MM.1S (cell line): ENCODE measurements at regions not wholly inside any gene's neighbourhood (a gene's known extent, or its start where the extent isn't known, plus 50 kb on each side); places are given as distances from the start of the nearest gene placed in this dataset.

Experiments used
- DNase-seq: peaks from one replicate; pipeline ENCODE4 v3.0.0-alpha.2; 2015
- H2AFZ ChIP-seq: fragments of 300-600 bp; sonication (generic); 2 replicates; pipeline ENCODE4 v1.6.0; 2016; ENCODE audit warnings: antibody characterized with exemption, low read length
- H3F3A ChIP-seq: fragments of 300-600 bp; sonication (generic); 2 replicates; pipeline ENCODE4 v1.6.1; 2016; ENCODE audit warnings: mild to moderate bottlenecking, antibody characterized with exemption, low read length, moderate library complexity, mixed read lengths; ENCODE audit not compliant: insufficient read depth
- H3K27ac ChIP-seq: fragments of 300-600 bp; sonication (generic); 2 replicates; pipeline ENCODE4 v1.5.1; 2016; ENCODE audit warnings: mild to moderate bottlenecking, low read length
- H3K27me3 ChIP-seq: fragments of 300-600 bp; sonication (generic); replicated peaks from 2 replicates; pipeline ENCODE4 v1.6.0; 2016; ENCODE audit warnings: low read length; ENCODE audit not compliant: insufficient read depth
- H3K36me3 ChIP-seq: fragments of 300-600 bp; sonication (generic); replicated peaks from 2 replicates; pipeline ENCODE4 v1.6.1; 2016; ENCODE audit warnings: mild to moderate bottlenecking, low read length, mixed read lengths; ENCODE audit not compliant: insufficient read depth
- H3K4me1 ChIP-seq: fragments of 300-600 bp; sonication (generic); 2 replicates; pipeline ENCODE4 v1.6.1; 2016; ENCODE audit warnings: low read length, mixed read lengths
- H3K4me2 ChIP-seq: fragments of 300-600 bp; sonication (generic); 2 replicates; pipeline ENCODE4 v1.6.0; 2016; ENCODE audit warnings: low read depth, low read length
- H3K4me3 ChIP-seq: fragments of 300-600 bp; sonication (generic); 2 replicates; pipeline ENCODE4 v1.5.1; 2016; ENCODE audit warnings: low read length, mixed read lengths
- H3K79me2 ChIP-seq: fragments of 300-600 bp; sonication (generic); 2 replicates; pipeline ENCODE4 v1.6.1; 2016; ENCODE audit warnings: mixed run types, low read length, mixed read lengths
- H3K9ac ChIP-seq: fragments of 300-600 bp; sonication (generic); 2 replicates; pipeline ENCODE4 v1.6.1; 2016; ENCODE audit warnings: low read length, mixed read lengths
- H3K9me2 ChIP-seq: fragments of 300-600 bp; sonication (generic); replicated peaks from 2 replicates; pipeline ENCODE4 v1.6.1; 2016; ENCODE audit warnings: mild to moderate bottlenecking, low read length, mixed read lengths; ENCODE audit not compliant: insufficient read depth
- H3K9me3 ChIP-seq: fragments of 300-600 bp; sonication (generic); replicated peaks from 2 replicates; pipeline ENCODE4 v1.6.1; 2016; ENCODE audit warnings: mild to moderate bottlenecking, low read length, mixed read lengths; ENCODE audit not compliant: insufficient read depth
- H4K20me1 ChIP-seq: fragments of 300-600 bp; sonication (generic); 2 replicates; pipeline ENCODE4 v1.6.1; 2016; ENCODE audit warnings: mild to moderate bottlenecking, low read length, moderate library complexity, mixed read lengths; ENCODE audit not compliant: insufficient read depth
- EZH2 ChIP-seq: fragments of 300-600 bp; sonication (generic); optimal IDR thresholded peaks from 2 replicates; pipeline ENCODE3; 2017; ENCODE audit warnings: low read depth, mild to moderate bottlenecking, antibody characterized with exemption, low read length, mixed read lengths
- EZH2phosphoT487 ChIP-seq: fragments of 300-600 bp; sonication (generic); IDR thresholded peaks from 2 replicates; pipeline ENCODE4 v1.6.1; 2018; ENCODE audit warnings: antibody characterized with exemption, low read length
- TF ChIP-seq, protein P1 (sequence below): fragments of 300-600 bp; sonication (generic); IDR thresholded peaks from 2 replicates; pipeline ENCODE4 v1.5.1; 2016; ENCODE audit warnings: antibody characterized with exemption, low read length, mixed read lengths

DNA sequence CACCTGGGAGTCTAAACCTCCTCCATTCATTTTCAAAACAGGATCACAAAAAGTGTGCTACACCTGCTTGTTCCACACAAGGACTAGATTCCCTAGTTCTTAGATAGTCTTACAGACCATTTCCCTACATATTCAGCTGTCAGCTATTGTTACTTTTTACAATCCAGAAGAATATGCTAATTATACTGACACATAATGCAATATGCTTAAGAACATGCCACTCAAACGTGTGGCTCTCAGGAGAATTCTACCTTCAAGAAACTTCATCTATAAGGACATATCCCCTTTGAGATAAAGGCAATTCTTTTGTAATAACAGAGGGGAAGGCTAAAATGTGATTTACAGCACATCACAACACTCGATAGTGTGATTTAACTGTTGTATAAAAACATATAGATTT lies 456.1 kb upstream of the ARRDC3 start:
- no peaks in the 10 kb centered on the region for H3K4me1 ChIP-seq
- H4K20me1 ChIP-seq: no peaks in the 10 kb centered on the region
- H2AFZ ChIP-seq: no peak overlapping the region
- H3K4me3 ChIP-seq: no peak overlapping the region
- no peaks in the 10 kb centered on the region for H3F3A ChIP-seq
- H3K79me2 ChIP-seq: no peaks in the 10 kb centered on the region
- no peak for DNase-seq
- TF ChIP-seq EZH2phosphoT487 (no peak), EZH2 (no peak)
- TF ChIP-seq, protein P1, sequence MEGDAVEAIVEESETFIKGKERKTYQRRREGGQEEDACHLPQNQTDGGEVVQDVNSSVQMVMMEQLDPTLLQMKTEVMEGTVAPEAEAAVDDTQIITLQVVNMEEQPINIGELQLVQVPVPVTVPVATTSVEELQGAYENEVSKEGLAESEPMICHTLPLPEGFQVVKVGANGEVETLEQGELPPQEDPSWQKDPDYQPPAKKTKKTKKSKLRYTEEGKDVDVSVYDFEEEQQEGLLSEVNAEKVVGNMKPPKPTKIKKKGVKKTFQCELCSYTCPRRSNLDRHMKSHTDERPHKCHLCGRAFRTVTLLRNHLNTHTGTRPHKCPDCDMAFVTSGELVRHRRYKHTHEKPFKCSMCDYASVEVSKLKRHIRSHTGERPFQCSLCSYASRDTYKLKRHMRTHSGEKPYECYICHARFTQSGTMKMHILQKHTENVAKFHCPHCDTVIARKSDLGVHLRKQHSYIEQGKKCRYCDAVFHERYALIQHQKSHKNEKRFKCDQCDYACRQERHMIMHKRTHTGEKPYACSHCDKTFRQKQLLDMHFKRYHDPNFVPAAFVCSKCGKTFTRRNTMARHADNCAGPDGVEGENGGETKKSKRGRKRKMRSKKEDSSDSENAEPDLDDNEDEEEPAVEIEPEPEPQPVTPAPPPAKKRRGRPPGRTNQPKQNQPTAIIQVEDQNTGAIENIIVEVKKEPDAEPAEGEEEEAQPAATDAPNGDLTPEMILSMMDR: no peak
- no peak overlapping the region for H3K27ac ChIP-seq
- H3K9ac ChIP-seq: no peak overlapping the region
- H3K4me2 ChIP-seq: no peak overlapping the region
- no peaks in the 10 kb centered on the region for H3K36me3 ChIP-seq
- H3K9me2 ChIP-seq: no peaks in the 10 kb centered on the region
- H3K27me3 ChIP-seq: no peaks in the 10 kb centered on the region
- no peaks in the 10 kb centered on the region for H3K9me3 ChIP-seq

DNA sequence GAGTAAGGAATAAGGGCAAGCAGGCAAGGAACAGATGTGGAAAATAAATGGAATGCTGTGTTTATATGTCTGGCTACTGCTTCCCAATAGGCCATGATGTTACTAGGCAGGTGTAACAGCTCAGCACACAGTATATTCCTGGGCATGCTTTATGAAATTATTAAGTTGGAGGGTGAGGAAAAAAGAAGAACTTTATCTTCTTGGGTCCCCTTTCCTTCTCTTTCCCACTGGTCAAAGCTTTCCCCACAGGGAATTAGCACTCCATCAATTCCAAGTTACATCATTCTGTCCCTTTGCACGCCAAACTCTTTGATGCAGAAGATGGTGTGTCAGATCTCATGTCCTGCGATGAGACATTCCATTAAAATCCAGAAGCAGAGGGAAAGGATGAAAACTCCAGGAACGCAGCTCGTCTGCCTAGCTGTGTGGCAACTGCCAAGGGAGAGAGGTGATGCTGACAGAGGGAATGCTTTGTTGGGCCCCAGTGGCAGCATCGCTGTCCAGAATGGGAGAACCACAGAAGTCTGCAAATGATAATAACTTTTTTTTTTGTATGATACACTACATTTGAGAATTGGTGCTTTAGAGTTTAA lies 447.3 kb upstream of the ARRDC3 start:
- Histone ChIP-seq H3K36me3 (no peaks in the 10 kb centered on the region), H3K9ac (no peak overlapping the region), H4K20me1 (no peaks in the 10 kb centered on the region), H3K4me2 (no peak overlapping the region), H3K27me3 (no peaks in the 10 kb centered on the region), H3K9me2 (no peaks in the 10 kb centered on the region), H3K4me1 (no peaks in the 10 kb centered on the region), H3K4me3 (no peak overlapping the region), H3F3A (no peaks in the 10 kb centered on the region), H2AFZ (no peak overlapping the region), H3K9me3 (no peaks in the 10 kb centered on the region), H3K27ac (no peak overlapping the region), H3K79me2 (no peaks in the 10 kb centered on the region)
- no peak for DNase-seq
- no peak for TF ChIP-seq EZH2
- TF ChIP-seq, protein P1: no peak
- no peak for TF ChIP-seq EZH2phosphoT487

DNA sequence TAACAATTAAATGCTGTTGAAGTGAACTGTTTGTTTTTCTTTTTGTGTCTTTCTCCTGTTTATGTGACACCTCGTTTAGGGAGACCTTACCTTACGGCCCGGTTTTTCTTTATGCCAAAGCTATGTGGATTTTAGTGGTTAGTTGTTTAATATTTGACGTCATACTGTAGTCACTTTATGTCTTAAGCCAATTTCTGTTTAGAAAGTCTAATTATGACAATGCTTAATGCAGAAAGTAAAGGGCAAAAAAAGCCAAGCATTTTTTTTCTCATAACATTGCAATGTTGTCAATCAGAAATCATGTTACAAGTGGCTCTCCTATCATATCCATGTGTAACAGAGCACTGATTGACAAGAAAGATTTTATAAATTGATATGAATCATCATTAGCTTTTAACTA lies 442.5 kb upstream of the ARRDC3 start:
- no peak overlapping the region for H3K4me3 ChIP-seq
- DNase-seq: no peak
- no peak overlapping the region for H2AFZ ChIP-seq
- H4K20me1 ChIP-seq: no peaks in the 10 kb centered on the region
- H3K9me2 ChIP-seq: no peaks in the 10 kb centered on the region
- no peaks in the 10 kb centered on the region for H3K36me3 ChIP-seq
- H3K27ac ChIP-seq: no peak overlapping the region
- no peaks in the 10 kb centered on the region for H3K79me2 ChIP-seq
- no peaks in the 10 kb centered on the region for H3K27me3 ChIP-seq
- H3K4me2 ChIP-seq: no peak overlapping the region
- no peaks in the 10 kb centered on the region for H3F3A ChIP-seq
- TF ChIP-seq EZH2: no peak
- TF ChIP-seq, protein P1: no peak
- TF ChIP-seq EZH2phosphoT487: no peak
- no peaks in the 10 kb centered on the region for H3K4me1 ChIP-seq
- no peak overlapping the region for H3K9ac ChIP-seq
- H3K9me3 ChIP-seq: no peaks in the 10 kb centered on the region

DNA sequence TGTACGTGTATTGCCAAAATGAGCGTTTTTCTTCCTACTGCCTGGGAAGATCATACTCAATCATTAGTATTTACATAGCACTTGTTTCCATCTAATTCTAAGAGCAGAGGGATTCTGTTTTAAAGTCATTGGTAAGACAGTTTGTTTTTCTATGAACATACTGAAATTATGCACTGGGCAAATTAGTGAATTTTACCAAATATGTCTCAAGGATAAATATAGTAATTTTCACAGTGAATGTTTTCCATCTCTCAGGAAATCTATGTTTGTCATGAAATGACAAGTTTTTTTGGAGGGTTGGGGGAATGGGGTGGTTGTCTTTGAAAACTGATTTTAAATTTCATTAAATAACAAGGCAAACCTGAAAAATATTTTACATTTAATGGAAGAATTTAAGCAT lies 441.3 kb upstream of the ARRDC3 start:
- TF ChIP-seq EZH2 (no peak), EZH2phosphoT487 (no peak)
- TF ChIP-seq, protein P1: no peak
- H3F3A ChIP-seq: no peaks in the 10 kb centered on the region
- H3K27me3 ChIP-seq: no peaks in the 10 kb centered on the region
- DNase-seq: no peak
- no peaks in the 10 kb centered on the region for H4K20me1 ChIP-seq
- no peak overlapping the region for H3K4me2 ChIP-seq
- H3K4me3 ChIP-seq: no peak overlapping the region
- H3K4me1 ChIP-seq: no peaks in the 10 kb centered on the region
- H3K9me3 ChIP-seq: no peaks in the 10 kb centered on the region
- H3K27ac ChIP-seq: no peak overlapping the region
- no peak overlapping the region for H3K9ac ChIP-seq
- no peak overlapping the region for H2AFZ ChIP-seq
- H3K9me2 ChIP-seq: no peaks in the 10 kb centered on the region
- H3K79me2 ChIP-seq: no peaks in the 10 kb centered on the region
- no peaks in the 10 kb centered on the region for H3K36me3 ChIP-seq
